GM12873 (cell line): ENCODE measurements at regions not wholly inside any gene's neighbourhood (a gene's known extent, or its start where the extent isn't known, plus 50 kb on each side); places are given as distances from the start of the nearest gene placed in this dataset.

Source experiments
- TF ChIP-seq, protein P1 (sequence below): IDR thresholded peaks from 2 replicates; pipeline ENCODE4 v1.5.1; 2012; ENCODE audit warnings: low read depth, mild to moderate bottlenecking, moderate library complexity, low read length, control low read depth; ENCODE audit not compliant: insufficient read depth; ENCODE audit errors: missing control alignments

- TF ChIP-seq, protein P1, sequence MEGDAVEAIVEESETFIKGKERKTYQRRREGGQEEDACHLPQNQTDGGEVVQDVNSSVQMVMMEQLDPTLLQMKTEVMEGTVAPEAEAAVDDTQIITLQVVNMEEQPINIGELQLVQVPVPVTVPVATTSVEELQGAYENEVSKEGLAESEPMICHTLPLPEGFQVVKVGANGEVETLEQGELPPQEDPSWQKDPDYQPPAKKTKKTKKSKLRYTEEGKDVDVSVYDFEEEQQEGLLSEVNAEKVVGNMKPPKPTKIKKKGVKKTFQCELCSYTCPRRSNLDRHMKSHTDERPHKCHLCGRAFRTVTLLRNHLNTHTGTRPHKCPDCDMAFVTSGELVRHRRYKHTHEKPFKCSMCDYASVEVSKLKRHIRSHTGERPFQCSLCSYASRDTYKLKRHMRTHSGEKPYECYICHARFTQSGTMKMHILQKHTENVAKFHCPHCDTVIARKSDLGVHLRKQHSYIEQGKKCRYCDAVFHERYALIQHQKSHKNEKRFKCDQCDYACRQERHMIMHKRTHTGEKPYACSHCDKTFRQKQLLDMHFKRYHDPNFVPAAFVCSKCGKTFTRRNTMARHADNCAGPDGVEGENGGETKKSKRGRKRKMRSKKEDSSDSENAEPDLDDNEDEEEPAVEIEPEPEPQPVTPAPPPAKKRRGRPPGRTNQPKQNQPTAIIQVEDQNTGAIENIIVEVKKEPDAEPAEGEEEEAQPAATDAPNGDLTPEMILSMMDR = no peak
Measured at GRCh38 chr5:116813356-116813755, 238.7 kb upstream of the SEMA6A start.

DNA sequence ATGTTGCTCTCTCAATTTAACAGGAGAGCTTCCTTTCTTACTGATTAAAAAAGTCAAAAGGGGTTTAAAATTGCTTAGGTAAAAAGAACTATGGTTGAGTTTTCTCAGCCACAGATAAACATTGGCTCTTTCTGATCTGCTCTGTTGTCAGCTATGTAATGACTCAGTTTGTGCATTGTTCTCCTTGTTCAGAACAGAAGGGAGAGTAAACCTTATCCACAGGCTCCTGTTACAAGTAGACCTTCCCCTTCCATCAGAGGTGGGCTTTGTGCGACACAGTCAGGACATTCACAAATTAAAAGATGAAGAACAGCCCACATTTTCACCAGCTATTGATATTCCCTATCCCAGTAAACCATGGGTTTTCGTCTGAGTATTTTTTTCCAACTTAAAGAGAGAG, 236.3 kb upstream of the SEMA6A start:
- TF ChIP-seq, protein P1 = no peak

GRCh38 chr5:116806836-116807235, 232.2 kb upstream of the SEMA6A start:
- TF ChIP-seq, protein P1 = no peak

- TF ChIP-seq, protein P1 = no peak
Measured at GRCh38 chr5:116799401-116799800, 224.8 kb upstream of the SEMA6A start.

DNA sequence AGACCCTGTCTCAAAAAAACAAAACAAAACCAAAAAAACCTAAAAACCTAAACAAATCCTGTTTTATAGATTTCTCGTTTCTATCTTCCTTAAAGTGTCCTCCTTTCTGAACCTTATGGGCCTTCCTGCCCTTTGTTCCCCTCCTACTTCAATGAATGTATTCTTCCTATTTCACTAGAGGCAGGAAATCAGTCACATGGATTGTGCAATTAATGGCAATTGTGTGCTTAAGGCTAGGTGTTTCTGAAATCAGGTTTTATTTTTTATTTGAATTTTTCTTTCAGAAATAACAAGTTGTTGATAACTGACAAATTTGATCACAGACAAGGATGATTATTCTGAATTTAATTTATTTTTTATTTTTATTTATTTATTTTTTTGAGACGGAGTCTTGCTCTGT, 220.6 kb upstream of the SEMA6A start:
- TF ChIP-seq, protein P1 = no peak

DNA sequence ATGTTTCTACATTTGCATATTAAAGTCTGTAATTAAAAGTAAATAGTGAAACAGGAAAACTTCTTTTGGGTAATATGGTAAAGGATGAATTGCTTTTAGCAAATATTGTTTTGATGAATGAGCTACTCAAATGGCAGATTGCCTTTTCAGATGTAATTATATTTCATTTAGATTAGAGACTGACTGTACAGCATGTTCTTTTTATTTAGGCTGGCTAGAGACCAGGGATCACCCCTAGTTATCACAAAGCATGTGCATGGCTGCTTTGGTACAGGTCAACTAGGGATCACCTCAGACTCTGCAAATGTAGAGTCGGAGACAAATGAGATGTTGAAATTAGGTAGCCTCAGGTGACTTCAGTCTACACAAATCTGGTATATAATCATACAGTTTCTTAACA, 214.9 kb upstream of the SEMA6A start:
- TF ChIP-seq, protein P1 = no peak

DNA sequence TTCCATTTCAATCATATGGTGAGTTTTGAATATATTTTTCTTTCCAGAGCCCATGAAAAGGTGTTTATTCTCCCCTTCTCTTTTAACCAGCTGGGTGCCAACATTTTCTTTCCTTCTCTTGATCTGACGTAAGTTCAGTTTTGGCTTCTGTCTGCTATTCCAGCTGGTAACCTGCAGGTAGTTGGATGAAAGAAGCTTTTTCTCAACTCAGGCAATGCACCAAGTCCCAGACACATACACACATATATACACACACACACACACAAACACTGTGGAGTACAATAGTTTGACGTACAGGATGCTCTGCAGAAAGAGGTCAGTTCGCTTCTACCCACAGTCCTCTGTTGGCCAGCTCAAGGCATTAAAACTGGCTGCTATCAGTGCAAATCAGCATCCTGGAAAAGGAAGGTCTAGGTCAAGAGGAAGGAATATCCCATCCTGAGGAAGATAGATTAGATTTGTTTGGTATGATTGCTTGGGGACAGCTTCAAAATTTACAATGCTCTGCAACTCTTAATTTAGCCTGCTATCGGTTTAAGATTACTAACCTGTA, 214.3 kb upstream of the SEMA6A start:
- TF ChIP-seq, protein P1 = no peak
